GM18861 (cell line): ENCODE measurements at regions not wholly inside any gene's neighbourhood (a gene's known extent, or its start where the extent isn't known, plus 50 kb on each side); places are given as distances from the start of the nearest gene placed in this dataset.

Experiments
- ATAC-seq: cut with Tn5 transposase; IDR thresholded peaks from one replicate; pipeline ENCODE4 v1.9.1; 2021; ENCODE audit not compliant: unreplicated experiment

GRCh38 chr5:147036691-147037245 lies 158.2 kb upstream of the PPP2R2B start:
- ATAC-seq: no peak

DNA sequence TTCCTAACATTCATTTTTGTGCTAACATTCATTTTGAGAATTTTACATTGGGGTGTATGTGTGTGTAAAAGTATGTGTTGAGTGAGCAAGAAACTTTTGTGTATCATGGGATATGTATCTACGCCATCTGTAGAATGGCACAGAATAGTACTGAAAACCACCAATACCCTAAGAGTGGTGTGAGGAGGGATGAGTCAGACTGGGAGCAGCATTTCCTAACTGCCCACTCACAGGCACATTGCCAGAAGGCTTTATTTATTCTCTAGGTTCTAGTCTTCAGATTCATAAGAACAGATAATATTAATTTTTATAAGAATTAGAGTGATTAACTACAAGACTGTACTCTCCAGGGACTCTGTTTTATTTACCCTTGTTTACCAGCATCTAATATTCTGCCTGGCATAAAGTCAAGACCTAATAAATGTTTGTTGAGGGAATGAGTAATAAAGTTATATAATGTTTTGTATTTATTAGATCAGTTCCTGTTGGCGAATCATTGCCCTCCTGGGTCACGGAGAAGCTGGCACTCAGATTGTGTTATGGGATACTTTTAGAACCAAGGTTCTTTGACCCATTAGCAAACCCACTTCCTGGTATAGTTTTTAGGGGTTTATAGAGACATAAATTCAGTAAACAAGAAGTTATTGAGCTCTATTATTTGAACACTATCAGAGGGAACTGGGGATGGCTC lies 159.1 kb upstream of the PPP2R2B start:
- no peak for ATAC-seq

DNA sequence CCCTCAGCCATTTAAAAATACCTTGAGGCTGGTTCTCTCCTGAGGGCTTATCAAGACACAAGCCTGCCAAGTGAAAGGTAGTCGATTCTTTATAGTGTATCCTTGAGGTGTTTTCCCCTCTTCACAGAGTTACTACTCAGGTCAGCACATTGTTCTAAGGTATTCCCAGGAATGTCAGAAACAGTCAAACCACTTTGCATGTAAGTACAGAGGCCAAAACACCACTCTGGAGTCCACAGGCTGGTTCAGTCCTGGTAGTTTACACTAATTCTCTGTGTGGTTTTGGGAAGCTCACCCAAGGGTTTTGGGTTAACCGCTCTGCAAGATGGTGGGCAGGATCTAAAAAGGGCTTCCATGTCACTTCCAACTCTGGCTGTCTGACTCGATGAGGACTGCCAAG lies 162.3 kb upstream of the PPP2R2B start:
- ATAC-seq: no peak

- no peak for ATAC-seq
These were observed 166.2 kb upstream of the PPP2R2B start for GRCh38 chr5:147044572-147045273.

- no peak for ATAC-seq
These were observed 166.7 kb upstream of the PPP2R2B start for GRCh38 chr5:147045290-147045689.

DNA sequence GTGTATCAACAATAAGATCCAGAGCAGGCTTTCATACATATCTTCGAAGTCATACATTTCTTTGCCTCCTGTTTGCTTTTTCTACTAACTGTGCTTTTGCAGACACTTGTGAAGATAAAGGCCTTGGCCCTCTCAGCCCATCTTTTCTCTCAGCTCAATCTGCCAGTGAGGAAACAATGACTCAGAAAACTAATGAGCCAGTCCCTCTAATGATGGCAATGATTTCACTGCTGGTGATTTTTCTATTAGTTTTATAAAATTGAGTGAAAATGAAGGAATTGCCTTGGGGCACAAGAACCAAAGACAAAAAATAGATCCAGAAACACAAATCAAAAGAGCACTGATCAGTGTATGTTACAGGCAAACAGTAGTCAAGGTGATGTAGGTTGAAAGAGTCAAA lies 167.7 kb upstream of the PPP2R2B start:
- ATAC-seq: no peak

DNA sequence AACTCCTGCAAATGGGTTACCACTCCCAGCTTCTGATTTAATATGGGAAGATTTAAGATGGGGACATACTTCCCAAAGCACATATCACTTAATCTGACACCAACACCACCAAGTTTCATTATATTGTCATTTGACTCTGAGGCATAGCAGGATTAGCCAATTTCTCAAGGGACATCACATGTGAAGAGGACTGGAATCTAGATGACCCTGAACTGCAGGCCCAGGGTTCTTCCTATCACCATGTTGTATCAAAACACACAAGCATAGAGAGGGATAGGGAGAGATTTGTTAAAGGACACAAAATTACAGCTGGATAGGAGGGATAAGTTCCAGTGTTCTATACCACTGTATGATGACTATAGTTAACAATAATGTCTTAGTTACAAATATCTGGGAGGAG lies 168.3 kb upstream of the PPP2R2B start:
- ATAC-seq: no peak

GRCh38 chr5:147049764-147050163 lies 171.2 kb upstream of the PPP2R2B start:
- no peak for ATAC-seq

- no peak for ATAC-seq
These were observed 171.6 kb upstream of the PPP2R2B start for GRCh38 chr5:147050172-147050571.

DNA sequence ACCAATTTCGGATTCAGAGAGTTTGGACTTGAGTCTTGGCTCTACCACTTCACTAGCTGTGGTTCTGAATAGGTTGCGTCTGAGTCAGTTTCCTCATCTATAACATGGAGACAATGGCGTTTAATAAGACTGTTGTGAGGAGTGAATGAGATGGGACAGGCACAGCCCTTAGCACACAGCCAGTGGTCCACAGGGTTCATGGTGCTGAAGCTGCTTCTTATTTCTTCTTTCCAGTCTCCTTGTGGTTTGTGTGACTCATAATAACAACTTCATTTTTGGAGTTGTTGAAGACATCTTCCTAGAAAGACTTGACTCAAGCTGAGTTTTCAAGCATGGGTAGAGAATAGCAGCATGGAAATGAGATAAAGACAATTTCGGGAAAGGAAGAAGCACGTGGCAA lies 172.6 kb upstream of the PPP2R2B start:
- ATAC-seq: no peak

- no peak for ATAC-seq
These were observed 174.0 kb upstream of the PPP2R2B start for GRCh38 chr5:147052519-147052918.

GRCh38 chr5:147055089-147055826 lies 176.7 kb upstream of the PPP2R2B start:
- ATAC-seq: no peak

- ATAC-seq: no peak
These were observed 177.5 kb upstream of the PPP2R2B start for GRCh38 chr5:147055850-147056566.

GRCh38 chr5:147057051-147057450 lies 177.8 kb upstream of the STK32A start:
- ATAC-seq: no peak

DNA sequence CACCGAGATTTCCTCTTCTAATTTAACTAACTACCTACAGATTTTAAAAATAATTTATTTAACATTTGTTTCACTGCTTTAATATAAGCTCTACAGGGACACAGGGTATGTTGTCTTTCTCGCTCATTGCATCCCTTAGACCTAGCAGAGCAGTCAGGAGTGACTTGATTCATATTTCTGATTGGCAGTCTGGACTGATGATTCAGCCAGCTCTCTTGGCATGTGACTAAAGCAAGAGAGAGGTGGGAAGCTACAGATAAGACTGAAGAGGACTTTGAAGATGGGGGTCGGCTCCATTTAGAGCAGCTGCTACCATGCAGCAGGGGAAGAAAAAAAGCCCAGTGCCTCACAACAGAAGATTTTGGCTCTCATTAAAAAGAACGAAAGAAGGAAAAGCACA lies 173.4 kb upstream of the STK32A start:
- ATAC-seq: no peak

DNA sequence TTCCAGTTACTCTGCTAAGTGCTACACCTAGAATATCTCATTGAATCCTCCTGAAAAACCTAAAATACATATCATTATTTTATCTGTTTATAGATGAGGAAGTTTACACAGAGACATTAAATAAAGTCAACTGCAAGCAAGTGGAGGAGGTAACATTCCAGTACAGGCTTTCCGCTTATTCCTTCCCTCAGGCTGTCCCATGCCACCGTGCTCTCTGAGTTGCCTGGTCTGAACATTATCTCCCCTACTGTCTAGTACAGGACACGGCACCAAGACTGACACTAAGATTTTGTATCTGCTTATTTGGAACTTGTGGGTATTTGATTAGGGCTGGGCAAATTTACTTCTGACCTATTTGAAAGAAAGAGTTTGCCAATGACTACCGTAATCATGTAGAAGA lies 172.4 kb upstream of the STK32A start:
- no peak for ATAC-seq

- ATAC-seq: no peak
These were observed 170.9 kb upstream of the STK32A start for GRCh38 chr5:147063943-147064342.

- ATAC-seq: peak; percentile 72
These were observed 169.8 kb upstream of the STK32A start for GRCh38 chr5:147065071-147065470.

DNA sequence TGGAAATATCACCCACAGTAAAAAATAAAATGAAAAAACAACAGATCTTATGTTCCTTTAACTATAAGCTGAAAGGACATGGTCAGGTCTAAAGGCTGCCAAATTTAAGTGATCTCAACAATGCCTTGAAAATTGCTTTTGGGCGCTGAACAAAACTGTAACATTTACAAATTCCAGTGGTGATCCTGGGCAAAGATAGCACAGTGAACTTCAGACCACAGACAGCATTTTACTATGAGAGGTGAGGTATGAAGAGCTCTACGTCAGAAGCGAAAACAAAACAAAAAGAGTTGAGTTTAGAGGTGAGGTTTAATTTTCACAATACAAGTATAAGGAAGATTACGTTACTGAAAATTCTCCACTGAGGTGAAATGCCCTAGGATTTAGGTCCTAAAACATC lies 165.8 kb upstream of the STK32A start:
- no peak for ATAC-seq

GRCh38 chr5:147072622-147073021 lies 162.2 kb upstream of the STK32A start:
- no peak for ATAC-seq

DNA sequence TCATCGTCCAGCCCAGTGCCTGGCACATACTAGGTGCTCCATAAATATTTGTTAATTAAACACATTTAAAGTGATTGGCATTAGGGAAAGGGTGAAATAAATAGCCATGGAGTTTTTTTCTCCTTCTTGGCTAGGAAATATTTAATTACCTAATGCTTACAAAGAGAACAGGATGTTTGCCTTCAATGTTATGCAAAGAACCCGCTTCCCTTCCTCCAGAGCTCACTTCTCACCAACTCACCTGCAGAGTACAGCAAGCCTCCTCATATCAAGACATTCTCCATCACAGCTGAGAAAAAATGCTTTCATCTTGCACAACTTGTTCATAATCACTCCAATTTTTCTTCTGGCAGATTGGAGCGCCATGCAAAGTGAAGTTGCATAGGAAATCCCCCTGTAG lies 161.7 kb upstream of the STK32A start:
- ATAC-seq: no peak
